Activated CD4-positive, alpha-beta T cell treated with anti-CD3 and anti-CD28 coated beads for 24 hours (primary cell): ENCODE measurements at regions not wholly inside any gene's neighbourhood (a gene's known extent, or its start where the extent isn't known, plus 50 kb on each side); places are given as distances from the start of the nearest gene placed in this dataset.
A peak's percentile ranks its signal among the peaks of the same experiment; 100 is the strongest.
"Not testable (repeated sequence)": the region's sequence is repeated elsewhere in the genome, so short reads cannot be mapped to it uniquely, and the experiment has no call there.

Experiments used
- DNase-seq, 2 donors: peaks; one replicate each; pipeline ENCODE4 v3.0.0-alpha.2; 2020; ENCODE audit warnings: low read depth in 2 of 2

DNA sequence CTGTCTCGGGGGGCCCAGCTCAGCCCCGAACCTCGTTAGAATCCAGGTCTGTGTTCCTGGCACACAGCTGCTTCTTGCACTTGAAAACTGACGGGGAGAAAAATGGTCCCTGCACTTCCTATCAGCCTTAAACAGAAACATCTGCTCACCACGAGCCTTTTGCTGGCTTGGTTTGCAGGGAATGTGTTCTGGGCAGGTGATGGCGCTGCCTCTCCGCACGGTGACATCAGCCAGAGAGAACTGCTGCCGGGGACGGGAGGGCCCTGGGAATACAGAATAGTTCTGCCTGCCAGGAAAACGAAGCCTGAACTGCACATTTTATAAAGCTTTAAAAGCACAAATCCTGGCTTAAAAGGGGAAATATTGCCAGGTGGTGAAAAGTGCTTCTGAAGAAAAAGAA, 622.5 kb downstream of the TYW1 start:
- no peak for DNase-seq

DNA sequence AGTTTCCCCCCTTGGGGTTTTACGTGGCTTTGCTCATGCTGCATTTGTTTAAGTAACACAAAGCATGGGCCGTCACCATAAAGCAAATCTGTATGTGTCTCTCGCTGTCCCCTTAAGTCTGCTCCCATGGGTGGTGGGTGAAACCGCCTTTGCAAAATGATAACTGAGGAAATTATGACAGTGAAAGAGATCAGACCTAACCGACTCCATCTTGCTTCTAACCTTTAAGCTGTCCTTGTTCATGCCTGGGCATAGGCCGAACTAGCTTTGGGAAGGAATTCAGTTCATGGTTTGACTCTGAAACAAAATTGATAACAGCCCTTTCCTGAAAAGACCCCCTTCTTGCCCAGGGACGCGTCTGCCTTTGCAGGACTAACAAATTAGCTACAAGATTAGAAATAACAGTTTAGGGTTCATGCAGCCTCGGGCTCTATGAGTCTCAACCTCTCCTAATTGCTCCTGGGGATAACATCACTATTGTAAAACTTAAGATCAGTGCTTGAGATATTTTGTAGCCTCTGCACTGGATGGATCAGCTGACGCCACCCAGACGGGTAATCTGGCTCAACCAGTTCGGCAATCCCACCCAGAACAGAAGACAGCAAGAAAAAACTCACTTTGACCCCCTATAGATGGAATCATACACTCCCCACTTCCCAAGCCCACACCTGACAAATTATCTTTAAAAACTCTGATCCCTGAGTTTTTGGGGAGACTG, 623.7 kb downstream of the TYW1 start:
- no peak for DNase-seq

DNA sequence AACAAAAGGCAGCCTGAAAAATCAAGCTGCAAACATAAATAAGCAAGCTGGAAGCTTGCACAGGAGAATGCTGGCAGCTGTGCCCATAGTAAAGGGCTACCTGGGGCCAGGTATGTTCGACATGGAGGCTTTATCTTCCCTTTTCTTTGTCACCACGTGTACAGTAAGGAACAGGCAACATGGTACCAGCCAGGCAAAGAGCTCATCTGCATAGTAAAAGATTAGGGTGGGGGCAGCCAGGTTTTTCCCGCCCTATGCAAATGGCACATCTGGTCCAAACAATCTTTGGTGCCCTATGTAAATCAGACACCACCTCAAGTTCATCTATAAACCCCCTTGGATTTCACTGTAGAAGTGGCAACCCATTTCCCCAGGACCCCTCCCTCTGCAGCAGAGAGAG, 625.1 kb downstream of the TYW1 start:
- no peak for DNase-seq

DNA sequence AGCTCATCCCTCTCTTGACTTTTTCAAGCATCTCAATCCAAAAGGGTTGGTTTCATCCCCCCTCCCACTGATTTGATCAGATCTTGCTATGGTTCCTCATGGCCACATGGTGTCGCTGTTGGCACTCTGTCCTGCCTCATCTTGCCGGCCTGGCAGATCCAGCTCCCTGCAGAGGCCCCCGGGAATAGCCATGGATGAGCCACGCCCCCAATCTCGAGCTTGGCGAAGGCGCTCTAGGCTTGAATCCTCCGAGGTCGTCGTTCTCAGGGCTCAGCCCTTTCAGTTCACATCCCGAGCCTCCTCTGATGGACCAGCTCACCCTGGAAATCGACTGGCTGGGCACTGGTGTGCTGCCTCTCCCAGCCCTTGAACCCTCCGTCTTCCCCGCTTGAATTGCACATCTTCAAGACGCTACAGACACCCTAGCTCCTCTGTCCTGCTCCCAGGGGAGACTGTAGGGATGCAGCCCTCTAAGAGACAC, 628.7 kb downstream of the TYW1 start:
- DNase-seq, result peak; percentile 1 to 10

DNA sequence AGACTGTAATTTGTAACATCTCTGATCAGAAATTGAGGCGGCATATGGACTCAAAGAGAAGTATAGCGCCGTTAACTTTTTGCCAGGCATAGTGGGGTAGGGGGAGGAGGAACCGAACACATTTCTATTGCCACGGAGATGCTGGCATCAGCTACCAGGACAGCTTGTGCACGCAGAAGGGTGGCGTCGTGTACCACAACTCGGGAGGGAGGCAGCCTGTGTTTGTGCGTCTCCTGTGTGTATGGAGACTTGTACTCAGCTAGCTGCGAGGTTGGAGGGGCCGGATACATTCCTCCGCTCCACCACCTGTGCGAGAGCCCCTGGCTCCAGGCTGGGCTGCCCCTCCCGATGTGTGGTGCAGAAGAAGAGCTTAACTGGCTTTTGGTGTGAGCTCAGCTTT, 634.8 kb downstream of the TYW1 start:
- no peak for DNase-seq

DNA sequence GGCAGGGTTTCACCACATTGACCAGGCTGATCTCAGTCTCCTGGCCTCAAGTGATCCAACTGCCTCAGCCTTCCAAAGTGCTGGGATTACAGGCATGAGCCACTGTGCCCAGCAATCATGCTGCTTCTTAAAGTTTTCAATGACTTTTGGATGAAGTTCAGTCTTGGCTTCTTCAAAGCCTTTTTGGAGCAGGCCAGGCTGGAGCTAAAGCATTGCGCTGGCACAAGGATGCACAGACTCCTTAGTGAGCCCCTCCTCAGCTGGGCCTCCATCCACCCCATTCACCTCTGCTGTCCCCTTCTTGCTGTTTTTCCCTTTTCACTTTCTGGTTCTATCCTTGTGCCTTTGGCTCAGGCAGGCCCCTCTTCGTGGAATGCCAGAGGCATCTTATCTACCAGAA, 638.6 kb downstream of the TYW1 start:
- no peak for DNase-seq

DNA sequence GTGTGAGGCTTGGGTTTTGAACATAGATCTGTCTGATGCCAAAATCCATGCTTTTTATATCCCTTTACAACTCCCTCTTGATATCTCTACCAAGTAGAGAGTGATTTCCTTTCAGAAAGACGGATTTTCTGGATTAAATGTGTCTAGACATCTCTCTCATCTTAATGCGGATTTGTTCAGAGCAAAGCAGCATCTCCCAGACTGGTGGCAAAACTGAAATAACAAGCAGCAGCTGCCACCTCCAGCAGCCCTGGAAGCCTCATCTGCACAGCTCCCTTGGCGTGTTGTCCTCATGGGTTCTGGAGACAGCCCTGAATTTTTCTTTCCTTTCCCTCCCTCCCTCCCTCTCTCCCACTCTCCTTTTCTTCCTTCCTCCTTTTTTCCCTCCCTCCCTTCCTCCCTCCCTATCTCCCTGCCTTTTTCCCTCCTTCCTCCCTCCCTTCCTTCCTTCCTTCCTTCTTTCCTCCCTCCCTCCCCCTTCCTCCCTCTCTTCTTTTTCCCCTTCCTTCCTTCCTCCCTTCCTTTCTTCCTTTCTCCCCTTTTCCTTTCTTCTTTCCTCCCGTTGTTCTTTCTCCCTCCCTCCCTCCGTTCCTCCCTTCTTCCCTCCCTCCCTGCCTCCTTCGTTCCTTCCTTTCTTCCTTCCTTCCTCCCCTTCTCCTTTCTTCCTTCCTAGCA, 639.9 kb downstream of the TYW1 start:
- no peak for DNase-seq

DNA sequence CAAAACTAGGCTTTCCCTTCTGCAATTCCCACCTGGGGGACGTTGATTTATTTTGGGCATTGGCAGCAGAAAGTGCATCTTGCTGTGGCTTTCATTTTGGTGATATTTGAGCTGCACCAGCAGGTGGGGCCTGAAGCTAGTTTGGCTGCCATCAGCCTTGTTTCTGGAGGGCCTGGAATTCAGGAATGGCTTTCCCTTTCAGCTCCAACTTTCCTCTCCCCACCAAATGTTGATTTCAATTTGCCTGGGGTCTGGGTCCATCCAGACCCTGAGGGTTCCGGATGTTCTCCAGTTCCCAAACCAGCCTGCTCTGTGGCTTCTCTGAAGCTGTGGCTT, 640.4 kb downstream of the TYW1 start:
- no peak for DNase-seq

DNA sequence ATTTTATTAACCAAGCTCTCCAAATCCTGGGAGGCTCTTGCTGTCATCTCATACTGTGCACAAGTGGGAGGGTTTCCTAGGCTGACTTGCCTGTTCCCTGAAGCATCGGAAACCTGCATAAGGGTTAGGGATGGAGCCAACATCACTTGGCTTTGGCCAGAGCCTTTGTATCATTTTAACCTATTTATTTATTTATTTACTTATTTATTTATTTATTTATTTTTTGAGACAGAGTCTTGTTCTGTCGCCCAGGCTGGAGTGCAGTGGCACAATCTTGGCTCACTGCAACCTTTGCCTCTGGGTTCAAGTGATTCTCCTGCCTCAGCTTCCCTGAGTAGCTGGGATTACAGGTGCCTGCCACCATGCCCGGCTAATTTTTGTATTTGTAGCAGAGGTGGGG, 645.9 kb downstream of the TYW1 start:
- DNase-seq, result not testable (repeated sequence)

DNA sequence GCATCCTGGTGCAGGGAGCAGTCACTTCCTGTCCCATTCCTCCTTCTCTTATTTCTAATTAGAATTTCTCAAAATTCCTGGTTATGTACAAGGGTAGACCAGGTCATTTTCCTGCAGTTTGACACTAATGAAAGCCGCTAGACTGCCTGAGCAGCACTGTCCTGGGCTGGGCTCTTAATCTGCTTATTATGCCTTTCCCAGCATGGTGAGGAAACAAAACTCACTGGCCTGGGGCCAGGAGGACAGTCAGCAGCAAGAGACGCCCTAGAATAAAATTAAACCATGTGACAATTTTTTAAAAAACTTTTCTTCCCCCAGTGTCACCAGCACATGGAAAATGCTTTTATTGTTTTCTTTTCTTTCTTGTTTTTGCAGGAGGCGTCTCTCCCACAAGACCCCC, 647.5 kb downstream of the TYW1 start:
- DNase-seq, result no peak

DNA sequence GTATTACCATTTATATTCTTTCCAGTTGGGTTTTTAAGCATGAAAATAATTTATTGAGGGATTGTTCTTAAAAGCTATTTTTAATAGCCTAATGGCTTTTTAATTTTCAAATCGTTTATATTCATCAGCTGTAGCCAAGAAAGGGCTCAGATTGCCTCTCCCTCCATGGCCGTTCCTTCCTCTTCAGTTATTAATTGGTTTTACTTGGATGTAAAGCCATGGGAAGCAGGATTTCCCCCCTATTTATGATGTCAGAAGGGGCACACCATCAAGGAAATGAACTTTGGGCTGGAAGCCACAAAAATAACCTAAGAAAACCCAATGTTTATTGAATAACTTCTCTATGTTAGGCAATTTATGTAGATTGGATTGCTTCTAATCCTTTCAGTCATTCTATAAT, 656.3 kb downstream of the TYW1 start:
- no peak for DNase-seq

DNA sequence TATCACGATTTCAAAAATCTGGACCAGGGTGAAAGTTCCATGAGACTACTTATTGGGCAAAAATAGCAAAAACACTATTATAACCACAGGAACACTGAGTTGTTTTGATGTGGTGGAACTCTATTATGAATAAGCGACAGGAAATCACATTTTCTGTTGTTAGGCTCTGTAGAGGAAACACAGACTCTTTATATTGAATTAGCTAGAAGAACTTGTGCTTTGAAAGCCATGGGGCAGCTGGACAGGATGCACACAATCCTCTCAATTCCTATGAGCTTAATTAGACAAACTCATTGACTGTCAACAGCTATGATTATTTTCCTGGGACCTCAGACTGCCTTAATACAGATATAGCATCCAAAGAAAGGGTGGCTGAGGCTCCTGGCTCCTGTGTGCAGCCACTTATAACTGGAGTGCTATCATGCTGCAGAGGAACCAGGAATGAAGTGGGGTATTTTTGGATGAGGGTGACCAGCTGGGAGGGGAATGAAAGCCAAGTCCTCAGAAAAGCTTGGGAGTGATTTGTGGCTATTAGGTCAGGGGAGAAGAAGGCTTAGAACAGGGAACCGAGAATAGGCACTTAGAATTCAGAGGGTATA, 657.3 kb downstream of the TYW1 start:
- no peak for DNase-seq

DNA sequence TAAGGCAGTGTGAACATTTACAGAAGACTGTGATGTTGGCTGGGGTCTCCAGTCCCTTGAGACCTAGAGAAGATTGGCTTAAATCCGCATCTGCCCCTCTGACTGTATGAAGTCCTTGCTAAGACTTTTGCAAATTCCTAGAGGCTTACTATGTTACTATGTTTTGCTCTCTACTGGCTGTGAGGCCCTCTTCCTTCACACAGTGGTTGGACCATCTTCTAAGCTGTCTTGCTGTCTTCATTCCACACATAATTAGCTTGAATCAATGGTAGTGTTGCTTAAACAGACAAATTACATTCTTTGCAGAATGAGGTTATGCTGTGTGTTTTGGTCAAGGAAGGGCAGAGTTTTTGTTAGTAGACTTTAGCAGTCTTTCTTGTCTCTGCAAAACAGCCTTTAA, 658.0 kb downstream of the TYW1 start:
- no peak for DNase-seq

GRCh38 chr7:67655168-67655567, 658.5 kb downstream of the TYW1 start:
- DNase-seq, result no peak

DNA sequence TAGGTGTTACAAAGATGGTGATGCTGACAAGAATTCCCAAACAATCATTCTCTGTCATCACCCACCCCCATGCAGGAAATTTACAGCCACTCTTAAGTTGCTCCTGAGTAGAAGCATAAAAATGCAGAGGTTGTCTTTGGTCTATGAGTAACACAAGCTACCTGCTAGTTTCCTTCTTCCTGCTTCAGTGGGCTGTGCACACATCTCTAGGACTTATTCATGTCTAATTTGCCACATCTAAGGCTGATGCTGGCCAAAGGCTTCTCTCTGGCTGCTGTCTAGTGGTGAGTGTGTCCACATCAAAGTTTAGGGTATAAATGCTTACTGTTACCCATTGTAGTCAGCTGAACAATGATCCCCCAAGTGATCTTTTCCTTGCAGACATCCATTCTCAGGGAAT, 662.5 kb downstream of the TYW1 start:
- DNase-seq, result no peak

- no peak for DNase-seq
Measured at GRCh38 chr7:67662804-67663203, 666.2 kb downstream of the TYW1 start.

DNA sequence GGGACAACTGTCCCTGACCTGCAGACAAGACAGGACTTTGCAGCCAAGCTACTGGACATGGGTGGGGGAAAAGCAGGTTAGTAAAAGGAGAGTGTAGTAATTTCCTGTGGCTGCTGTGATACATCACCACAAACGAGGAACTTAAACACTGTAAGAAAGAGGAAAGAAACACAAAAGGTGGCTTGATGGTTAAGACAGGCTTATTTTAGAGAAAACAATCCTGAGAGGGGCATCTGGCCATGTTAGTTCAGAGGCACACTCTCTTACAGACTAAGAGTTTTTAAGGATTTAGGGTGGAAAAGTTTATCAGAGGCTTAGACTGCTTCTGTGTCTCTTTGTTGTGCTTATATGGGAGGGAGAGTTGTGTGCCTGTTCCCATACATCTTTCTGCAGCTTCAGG, 667.0 kb downstream of the TYW1 start:
- no peak for DNase-seq

DNA sequence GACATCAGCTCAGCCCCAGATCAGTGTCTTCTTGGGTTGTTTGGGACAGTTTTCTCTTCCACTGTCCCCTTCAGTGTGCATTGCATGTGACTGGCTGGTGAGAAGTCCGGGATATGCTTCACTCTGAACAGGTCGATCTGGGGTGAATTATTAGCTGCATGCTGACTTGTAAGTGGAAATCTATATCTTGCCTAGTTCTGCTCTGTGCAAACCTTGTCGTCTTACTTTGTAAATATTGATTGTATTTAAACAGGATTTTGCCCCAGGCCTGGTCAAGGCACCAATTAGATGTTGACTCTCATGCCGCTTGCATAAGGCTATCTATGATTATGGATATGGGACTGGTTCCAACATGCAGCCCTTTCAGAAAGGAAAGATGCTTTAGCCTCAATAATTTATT, 669.7 kb downstream of the TYW1 start:
- not testable (repeated sequence) for DNase-seq

DNA sequence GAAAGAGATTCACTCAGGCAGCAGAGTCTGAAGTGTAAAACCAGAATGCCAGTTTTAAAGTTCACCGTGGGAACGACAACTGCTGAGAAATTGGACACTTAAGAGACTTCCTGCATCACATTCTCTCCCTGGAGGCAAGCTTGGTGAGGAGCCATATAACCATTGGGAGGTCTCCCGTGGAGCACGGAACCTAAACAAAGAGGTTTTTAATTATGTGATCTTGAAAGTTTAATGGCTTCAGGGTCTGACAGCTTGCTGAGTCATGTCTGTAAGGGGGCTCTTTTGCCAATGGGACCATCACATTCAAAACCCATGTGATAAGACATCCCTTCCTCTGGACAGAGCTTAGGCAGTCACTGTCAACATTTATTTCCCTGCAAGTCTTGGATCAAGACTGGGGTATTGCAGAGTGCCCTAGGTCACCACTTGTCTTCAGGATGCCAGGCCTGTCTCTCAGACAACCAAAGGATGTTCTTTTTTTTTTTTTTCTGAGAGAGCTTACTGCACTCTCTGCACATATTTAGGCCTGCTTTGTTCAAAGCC, 674.4 kb downstream of the TYW1 start:
- no peak for DNase-seq

GRCh38 chr7:67673861-67674260, 677.2 kb downstream of the TYW1 start:
- no peak for DNase-seq

DNA sequence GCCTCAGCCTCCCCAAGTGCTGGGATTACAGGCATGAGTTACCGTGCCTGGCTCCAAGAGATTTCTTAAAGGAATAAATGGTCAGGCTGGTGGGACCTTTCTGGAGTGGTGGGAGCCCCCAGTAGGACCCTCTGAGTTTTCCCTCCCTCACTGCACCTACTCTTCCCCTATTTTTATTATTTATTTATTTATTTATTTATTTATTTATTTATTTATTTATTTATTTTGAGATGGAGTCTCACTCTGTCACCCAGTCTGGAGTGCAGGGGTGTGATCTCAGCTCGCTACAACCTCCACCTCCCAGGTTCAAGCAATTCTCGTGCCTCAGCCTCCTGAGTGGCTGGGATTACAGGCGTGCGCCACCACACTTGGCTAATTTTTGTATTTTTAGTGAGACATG, 678.2 kb downstream of the TYW1 start:
- DNase-seq, result not testable (repeated sequence)

GRCh38 chr7:67675971-67676370, 679.3 kb downstream of the TYW1 start:
- DNase-seq, result no peak

DNA sequence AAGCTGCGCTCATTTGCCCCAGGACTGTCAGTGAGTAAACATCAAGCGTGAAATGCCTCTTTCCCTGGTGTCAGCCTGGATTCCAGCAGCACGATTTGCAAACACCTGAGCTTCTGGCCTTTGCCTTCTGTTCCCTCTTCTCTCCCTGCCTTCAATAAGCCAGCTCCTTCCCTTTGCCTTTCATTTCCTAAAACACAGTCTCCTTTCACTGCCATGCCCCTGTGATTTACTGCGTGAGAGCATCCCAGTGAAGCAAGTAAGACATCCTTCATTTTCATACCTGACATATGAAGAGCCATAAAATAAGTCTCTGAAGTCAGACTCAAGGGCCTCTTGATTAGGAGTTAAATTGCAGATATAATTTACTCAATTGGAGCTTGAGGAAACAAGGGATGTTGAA, 681.8 kb downstream of the TYW1 start:
- DNase-seq, result no peak
